ENCODE measurements at regions not wholly inside any gene's neighbourhood (a gene's known extent, or its start where the extent isn't known, plus 50 kb on each side); places are given as distances from the start of the nearest gene placed in this dataset.

DNA sequence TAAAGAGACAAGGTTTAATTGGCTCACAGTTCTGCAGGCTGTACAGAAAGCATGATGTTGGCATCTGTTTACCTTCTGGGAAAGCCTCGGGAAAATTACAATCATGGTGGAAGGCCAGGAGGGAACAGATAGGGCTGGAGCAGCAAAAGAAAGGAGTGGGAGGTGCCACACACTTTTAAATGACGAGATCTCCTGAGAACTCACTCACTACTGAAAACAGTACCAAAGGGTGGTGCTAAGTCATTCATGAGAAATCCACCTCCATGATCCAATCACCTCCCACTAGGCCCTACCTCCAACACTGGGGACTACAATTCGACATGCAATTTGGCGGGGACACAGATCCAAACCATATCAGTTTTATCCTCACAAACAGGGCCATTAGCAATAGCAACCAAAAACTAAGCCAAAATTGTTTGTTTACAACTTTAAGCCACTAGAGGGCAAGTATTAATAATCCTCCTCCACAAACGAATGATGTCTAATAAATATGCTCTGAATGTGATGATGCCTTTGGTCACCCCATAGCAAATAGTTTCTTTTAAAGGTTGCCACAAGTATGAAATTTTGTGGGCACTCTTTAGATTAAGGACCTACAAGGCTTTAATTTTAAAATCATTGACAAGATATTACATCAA lies 129.2 kb upstream of the NRBF2 start (continued):
- TF ChIP-seq, protein P1, sequence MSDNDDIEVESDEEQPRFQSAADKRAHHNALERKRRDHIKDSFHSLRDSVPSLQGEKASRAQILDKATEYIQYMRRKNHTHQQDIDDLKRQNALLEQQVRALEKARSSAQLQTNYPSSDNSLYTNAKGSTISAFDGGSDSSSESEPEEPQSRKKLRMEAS (IDR thresholded peaks at IDR 0.05): no peak
- peak; percentile 36; the same call in 1 of the 2 replicates for TF ChIP-seq RAD21 (IDR thresholded peaks at IDR 0.05; ENCODE audit: low read depth)
- no peak for TF ChIP-seq FOSL1 (IDR thresholded peaks at IDR 0.05; ENCODE audit: low read depth)
- TF ChIP-seq EGR1 (IDR thresholded peaks at IDR 0.05; ENCODE audit: low read depth): no peak

GRCh38 chr10:62996925-62997324 lies 136.2 kb upstream of the NRBF2 start:
- ChIA-PET CTCF (no interaction called here), POLR2A (no interaction called here), RAD21 (ENCODE audit: low non-redundant PET in 1 of 2, low total read pairs in 2 of 2, uncharacterized antibody in 2 of 2, unreplicated experiment in 2 of 2) (no interaction called here)
- Histone ChIP-seq H3K4me2 (ENCODE audit: low read length) (no peak overlapping the region), H4K20me1 (ENCODE audit: insufficient read depth) (no peaks in the 10 kb centered on the region), H2AFZ (ENCODE audit: low read depth, low read length, poor library complexity, severe bottlenecking) (no peak overlapping the region), H3K9ac (ENCODE audit: low read length) (no peak overlapping the region), H3K79me2 (ENCODE audit: insufficient read depth, low read length) (no peaks in the 10 kb centered on the region), H3K27ac (ENCODE audit: low read depth, low read length) (no peak overlapping the region), H3K9me3 (ENCODE audit: control insufficient read depth in 1 of 2, insufficient read depth in 1 of 2, low read depth in 1 of 2, low read length in 2 of 2) (no peaks in the 10 kb centered on the region), H3K9me2 (ENCODE audit: insufficient read depth) (no peaks in the 10 kb centered on the region), H3K27me3 (ENCODE audit: insufficient read depth, low read length) (no peaks in the 10 kb centered on the region), H3K4me3 (replicated peaks in 1 of 2; ENCODE audit: low read depth in 1 of 2, low read length in 2 of 2) (no peak overlapping the region), H3K4me1 (ENCODE audit: control insufficient read depth in 1 of 2, insufficient read depth in 2 of 2, low read length in 2 of 2) (0 out of 4 replicates have a peak, but pooled peaks cover 0 to 3% of the 10 kb centered on the region in 2 experiments), H3K36me3 (ENCODE audit: control insufficient read depth in 1 of 2, insufficient read depth in 2 of 2, low read length in 2 of 2) (no peaks in the 10 kb centered on the region)
- intact Hi-C loops (cut with micrococcal nuclease): no loop called here
- BruUV-seq (replicated peaks): no TSS peak
- no peak for DNase-seq (ENCODE audit: low read depth, low spot score)
- no peak for ATAC-seq
- TF ChIP-seq RAD21 (IDR thresholded peaks at IDR 0.05; ENCODE audit: low read depth) (no peak), ATF3 (IDR thresholded peaks at IDR 0.05) (no peak), JUND (IDR thresholded peaks at IDR 0.05) (no peak), CEBPB (IDR thresholded peaks at IDR 0.05; ENCODE audit: low read depth) (no peak), FOSL1 (IDR thresholded peaks at IDR 0.05; ENCODE audit: low read depth) (no peak), SP1 (IDR thresholded peaks at IDR 0.05; ENCODE audit: low read depth) (no peak), ELF1 (IDR thresholded peaks at IDR 0.05; ENCODE audit: borderline replicate concordance, low read depth) (no peak)
- TF ChIP-seq, protein P2, sequence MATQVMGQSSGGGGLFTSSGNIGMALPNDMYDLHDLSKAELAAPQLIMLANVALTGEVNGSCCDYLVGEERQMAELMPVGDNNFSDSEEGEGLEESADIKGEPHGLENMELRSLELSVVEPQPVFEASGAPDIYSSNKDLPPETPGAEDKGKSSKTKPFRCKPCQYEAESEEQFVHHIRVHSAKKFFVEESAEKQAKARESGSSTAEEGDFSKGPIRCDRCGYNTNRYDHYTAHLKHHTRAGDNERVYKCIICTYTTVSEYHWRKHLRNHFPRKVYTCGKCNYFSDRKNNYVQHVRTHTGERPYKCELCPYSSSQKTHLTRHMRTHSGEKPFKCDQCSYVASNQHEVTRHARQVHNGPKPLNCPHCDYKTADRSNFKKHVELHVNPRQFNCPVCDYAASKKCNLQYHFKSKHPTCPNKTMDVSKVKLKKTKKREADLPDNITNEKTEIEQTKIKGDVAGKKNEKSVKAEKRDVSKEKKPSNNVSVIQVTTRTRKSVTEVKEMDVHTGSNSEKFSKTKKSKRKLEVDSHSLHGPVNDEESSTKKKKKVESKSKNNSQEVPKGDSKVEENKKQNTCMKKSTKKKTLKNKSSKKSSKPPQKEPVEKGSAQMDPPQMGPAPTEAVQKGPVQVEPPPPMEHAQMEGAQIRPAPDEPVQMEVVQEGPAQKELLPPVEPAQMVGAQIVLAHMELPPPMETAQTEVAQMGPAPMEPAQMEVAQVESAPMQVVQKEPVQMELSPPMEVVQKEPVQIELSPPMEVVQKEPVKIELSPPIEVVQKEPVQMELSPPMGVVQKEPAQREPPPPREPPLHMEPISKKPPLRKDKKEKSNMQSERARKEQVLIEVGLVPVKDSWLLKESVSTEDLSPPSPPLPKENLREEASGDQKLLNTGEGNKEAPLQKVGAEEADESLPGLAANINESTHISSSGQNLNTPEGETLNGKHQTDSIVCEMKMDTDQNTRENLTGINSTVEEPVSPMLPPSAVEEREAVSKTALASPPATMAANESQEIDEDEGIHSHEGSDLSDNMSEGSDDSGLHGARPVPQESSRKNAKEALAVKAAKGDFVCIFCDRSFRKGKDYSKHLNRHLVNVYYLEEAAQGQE (IDR thresholded peaks at IDR 0.05; ENCODE audit: low read depth): no peak
- TF ChIP-seq, protein P1 (IDR thresholded peaks at IDR 0.05): no peak

All from HCT116 (cell line).